H1 (cell line): ENCODE measurements at regions not wholly inside any gene's neighbourhood (a gene's known extent, or its start where the extent isn't known, plus 50 kb on each side); places are given as distances from the start of the nearest gene placed in this dataset.

Experiments
- POU5F1 ChIP-seq: IDR thresholded peaks from 2 replicates; pipeline ENCODE4 v1.6.1; 2011; ENCODE audit warnings: low read depth, mild to moderate bottlenecking, low read length, moderate library complexity
- SIRT6 ChIP-seq: IDR thresholded peaks from one replicate; pipeline ENCODE4 v1.7.1; 2012; ENCODE audit warnings: low read length, inconsistent platforms

- TF ChIP-seq SIRT6 (no peak), POU5F1 (no peak)
These were observed 434.7 kb downstream of the BRD1 start (continued) for GRCh38 chr22:49392841-49393510.
